Chondrocyte (in vitro differentiated cells): ENCODE measurements at regions not wholly inside any gene's neighbourhood (a gene's known extent, or its start where the extent isn't known, plus 50 kb on each side); places are given as distances from the start of the nearest gene placed in this dataset.

Source experiments
- DNase-seq: peaks from one replicate; pipeline ENCODE4 v3.0.0; 2021; ENCODE audit warnings: mixed read lengths, low spot score
- H3K27ac Mint-ChIP-seq: one replicate; pipeline ENCODE4 v1.8.0; 2021; ENCODE audit warnings: mild to moderate bottlenecking, moderate library complexity, mixed read lengths; ENCODE audit not compliant: unreplicated experiment
- H3K27me3 Mint-ChIP-seq: 2 replicates; pipeline ENCODE4 v1.8.0; 2021; ENCODE audit warnings: low read depth, mixed read lengths
- H3K36me3 Mint-ChIP-seq: 2 replicates; pipeline ENCODE4 v1.8.0; 2021; ENCODE audit warnings: low read depth, mixed read lengths
- H3K4me1 Mint-ChIP-seq: 2 replicates; pipeline ENCODE4 v1.8.0; 2021; ENCODE audit warnings: low read depth, mild to moderate bottlenecking, mixed read lengths
- H3K4me3 Mint-ChIP-seq: one replicate; pipeline ENCODE4 v1.8.0; 2021; ENCODE audit warnings: mild to moderate bottlenecking, moderate library complexity, mixed read lengths; ENCODE audit not compliant: unreplicated experiment
- H3K9me3 Mint-ChIP-seq: 2 replicates; pipeline ENCODE4 v1.8.0; 2021; ENCODE audit warnings: low read depth, mixed read lengths
- TF ChIP-seq, protein P1 (sequence below): fragments of 200-600 bp; sonication (generic); IDR thresholded peaks from 2 replicates; pipeline ENCODE4 v1.5.0; 2021; ENCODE audit warnings: antibody characterized with exemption, mild to moderate bottlenecking, moderate library complexity

DNA sequence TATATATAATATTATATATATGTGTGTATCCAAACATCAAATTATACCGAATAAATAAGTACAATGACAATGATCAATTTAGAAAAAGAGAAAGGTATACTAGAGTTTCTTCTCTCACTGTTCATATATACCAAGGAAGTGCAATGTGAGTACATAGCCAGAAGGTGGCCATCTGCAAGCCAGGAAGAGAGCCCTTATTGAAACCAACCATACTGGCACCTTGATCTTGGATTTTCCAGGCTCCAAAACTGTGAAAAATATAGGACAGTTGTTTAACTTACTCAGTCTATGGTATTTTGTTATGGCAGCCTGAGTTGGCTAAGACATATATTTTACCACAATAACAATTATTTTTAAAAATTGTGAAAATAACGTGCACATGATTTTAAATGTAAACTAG is 1490.2 kb upstream of the SLC39A10 start:
- no peaks in the 10 kb centered on the region for H3K4me1 Mint-ChIP-seq
- no peak for DNase-seq
- no peak overlapping the region for H3K27ac Mint-ChIP-seq
- TF ChIP-seq, protein P1, sequence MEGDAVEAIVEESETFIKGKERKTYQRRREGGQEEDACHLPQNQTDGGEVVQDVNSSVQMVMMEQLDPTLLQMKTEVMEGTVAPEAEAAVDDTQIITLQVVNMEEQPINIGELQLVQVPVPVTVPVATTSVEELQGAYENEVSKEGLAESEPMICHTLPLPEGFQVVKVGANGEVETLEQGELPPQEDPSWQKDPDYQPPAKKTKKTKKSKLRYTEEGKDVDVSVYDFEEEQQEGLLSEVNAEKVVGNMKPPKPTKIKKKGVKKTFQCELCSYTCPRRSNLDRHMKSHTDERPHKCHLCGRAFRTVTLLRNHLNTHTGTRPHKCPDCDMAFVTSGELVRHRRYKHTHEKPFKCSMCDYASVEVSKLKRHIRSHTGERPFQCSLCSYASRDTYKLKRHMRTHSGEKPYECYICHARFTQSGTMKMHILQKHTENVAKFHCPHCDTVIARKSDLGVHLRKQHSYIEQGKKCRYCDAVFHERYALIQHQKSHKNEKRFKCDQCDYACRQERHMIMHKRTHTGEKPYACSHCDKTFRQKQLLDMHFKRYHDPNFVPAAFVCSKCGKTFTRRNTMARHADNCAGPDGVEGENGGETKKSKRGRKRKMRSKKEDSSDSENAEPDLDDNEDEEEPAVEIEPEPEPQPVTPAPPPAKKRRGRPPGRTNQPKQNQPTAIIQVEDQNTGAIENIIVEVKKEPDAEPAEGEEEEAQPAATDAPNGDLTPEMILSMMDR = peak; percentile 79
- no peaks in the 10 kb centered on the region for H3K36me3 Mint-ChIP-seq
- no peaks in the 10 kb centered on the region for H3K9me3 Mint-ChIP-seq
- H3K27me3 Mint-ChIP-seq = peaks cover 26% of the 10 kb centered on the region
- H3K4me3 Mint-ChIP-seq = no peak overlapping the region

- Mint-ChIP-seq H3K27ac (no peak overlapping the region), H3K27me3 (no peaks in the 10 kb centered on the region), H3K36me3 (no peaks in the 10 kb centered on the region), H3K4me1 (no peaks in the 10 kb centered on the region), H3K4me3 (no peak overlapping the region), H3K9me3 (peaks cover 34% of the 10 kb centered on the region)
- TF ChIP-seq, protein P1 = no peak
- DNase-seq = no peak
Measured at GRCh38 chr2:194155431-194155830, 1501.6 kb upstream of the SLC39A10 start.

DNA sequence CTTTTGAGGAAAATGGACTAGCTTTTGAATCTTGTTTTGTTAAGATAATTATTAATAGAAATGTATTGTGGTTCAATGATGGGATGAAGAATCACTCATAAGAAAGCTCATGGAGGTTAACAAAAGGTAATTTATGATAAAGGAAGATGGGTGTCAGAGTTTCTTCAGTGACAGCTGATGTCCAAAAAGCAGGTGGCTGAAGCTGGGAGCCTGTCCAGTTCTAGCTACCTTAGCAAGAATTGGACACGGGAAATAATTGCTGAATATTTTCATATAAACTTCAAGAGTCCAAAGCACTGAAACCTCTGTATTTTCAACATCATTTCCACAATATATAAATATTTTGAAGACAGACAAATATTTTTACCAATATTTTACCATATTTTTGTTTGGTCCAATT is 1505.8 kb upstream of the SLC39A10 start:
- no peak for DNase-seq
- H3K4me1 Mint-ChIP-seq = no peaks in the 10 kb centered on the region
- no peaks in the 10 kb centered on the region for H3K36me3 Mint-ChIP-seq
- no peak overlapping the region for H3K27ac Mint-ChIP-seq
- H3K9me3 Mint-ChIP-seq = no peaks in the 10 kb centered on the region
- no peak overlapping the region for H3K4me3 Mint-ChIP-seq
- TF ChIP-seq, protein P1 = no peak
- H3K27me3 Mint-ChIP-seq = no peaks in the 10 kb centered on the region

GRCh38 chr2:194135463-194135862 is 1521.6 kb upstream of the SLC39A10 start:
- peaks cover 15% of the 10 kb centered on the region for H3K27me3 Mint-ChIP-seq
- H3K36me3 Mint-ChIP-seq = no peaks in the 10 kb centered on the region
- H3K27ac Mint-ChIP-seq = no peak overlapping the region
- H3K9me3 Mint-ChIP-seq = peaks cover 8% of the 10 kb centered on the region
- H3K4me3 Mint-ChIP-seq = no peak overlapping the region
- TF ChIP-seq, protein P1 = no peak
- no peaks in the 10 kb centered on the region for H3K4me1 Mint-ChIP-seq
- no peak for DNase-seq

DNA sequence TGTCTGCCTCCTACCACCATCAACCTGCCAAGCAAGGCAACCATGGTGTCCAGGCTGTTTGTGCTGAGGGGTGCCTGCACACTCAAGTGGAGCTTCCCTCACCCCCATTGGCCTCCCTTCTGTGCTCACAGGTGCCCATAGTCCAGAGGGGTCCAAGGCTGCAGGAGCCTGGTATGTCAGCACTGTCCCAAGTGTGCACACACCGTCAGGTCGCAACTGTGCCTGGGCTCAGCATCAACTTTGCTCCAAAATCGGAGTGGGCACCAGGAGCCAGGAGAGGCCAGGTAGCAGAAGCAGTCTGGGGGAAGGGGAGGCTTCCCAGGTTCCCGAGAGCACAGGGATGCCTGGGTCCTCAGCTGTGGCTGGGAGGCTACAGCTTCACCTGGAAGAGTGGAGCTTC is 1528.2 kb upstream of the SLC39A10 start:
- peaks cover 2% of the 10 kb centered on the region for H3K9me3 Mint-ChIP-seq
- no peak for DNase-seq
- no peaks in the 10 kb centered on the region for H3K4me1 Mint-ChIP-seq
- peaks cover 8% of the 10 kb centered on the region for H3K27me3 Mint-ChIP-seq
- TF ChIP-seq, protein P1 = no peak
- H3K27ac Mint-ChIP-seq = no peak overlapping the region
- no peak overlapping the region for H3K4me3 Mint-ChIP-seq
- no peaks in the 10 kb centered on the region for H3K36me3 Mint-ChIP-seq
